GM18909 (cell line): ENCODE measurements at regions not wholly inside any gene's neighbourhood (a gene's known extent, or its start where the extent isn't known, plus 50 kb on each side); places are given as distances from the start of the nearest gene placed in this dataset.

Source experiments
- ATAC-seq: cut with Tn5 transposase; IDR thresholded peaks from one replicate; pipeline ENCODE4 v1.9.1; 2021; ENCODE audit warnings: mild to moderate bottlenecking; ENCODE audit not compliant: unreplicated experiment, poor library complexity

- no peak for ATAC-seq
These were observed 239.8 kb upstream of the PREP start for GRCh38 chr6:105642708-105643107.

GRCh38 chr6:105641504-105641903 lies 238.6 kb upstream of the PREP start:
- ATAC-seq = no peak

GRCh38 chr6:105639124-105639523 lies 236.2 kb upstream of the PREP start:
- no peak for ATAC-seq

GRCh38 chr6:105633814-105634213 lies 230.9 kb upstream of the PREP start:
- no peak for ATAC-seq

- ATAC-seq = no peak
These were observed 225.4 kb upstream of the PREP start for GRCh38 chr6:105628156-105628860.

GRCh38 chr6:105626295-105627158 lies 223.6 kb upstream of the PREP start:
- ATAC-seq = no peak

GRCh38 chr6:105624021-105624420 lies 221.1 kb upstream of the PREP start:
- no peak for ATAC-seq

GRCh38 chr6:105622226-105622625 lies 219.3 kb upstream of the PREP start:
- ATAC-seq = no peak

- no peak for ATAC-seq
These were observed 218.8 kb upstream of the PREP start for GRCh38 chr6:105621564-105622175.

- no peak for ATAC-seq
These were observed 218.0 kb upstream of the PREP start for GRCh38 chr6:105620878-105621277.

- no peak for ATAC-seq
These were observed 217.3 kb upstream of the PREP start for GRCh38 chr6:105619971-105620741.

GRCh38 chr6:105618247-105618646 lies 215.4 kb upstream of the PREP start:
- no peak for ATAC-seq

- ATAC-seq = no peak
These were observed 213.6 kb upstream of the PREP start for GRCh38 chr6:105616521-105616920.

- no peak for ATAC-seq
These were observed 208.7 kb upstream of the PREP start for GRCh38 chr6:105611606-105612005.

GRCh38 chr6:105609375-105609991 lies 206.6 kb upstream of the PREP start:
- ATAC-seq = no peak

- ATAC-seq = no peak
These were observed 206.0 kb upstream of the PREP start for GRCh38 chr6:105608711-105609374.

GRCh38 chr6:105607636-105608621 lies 205.0 kb upstream of the PREP start:
- no peak for ATAC-seq

- ATAC-seq = no peak
These were observed 204.1 kb upstream of the PREP start for GRCh38 chr6:105606831-105607463.
